ENCODE measurements at regions not wholly inside any gene's neighbourhood (a gene's known extent, or its start where the extent isn't known, plus 50 kb on each side); places are given as distances from the start of the nearest gene placed in this dataset.

DNA sequence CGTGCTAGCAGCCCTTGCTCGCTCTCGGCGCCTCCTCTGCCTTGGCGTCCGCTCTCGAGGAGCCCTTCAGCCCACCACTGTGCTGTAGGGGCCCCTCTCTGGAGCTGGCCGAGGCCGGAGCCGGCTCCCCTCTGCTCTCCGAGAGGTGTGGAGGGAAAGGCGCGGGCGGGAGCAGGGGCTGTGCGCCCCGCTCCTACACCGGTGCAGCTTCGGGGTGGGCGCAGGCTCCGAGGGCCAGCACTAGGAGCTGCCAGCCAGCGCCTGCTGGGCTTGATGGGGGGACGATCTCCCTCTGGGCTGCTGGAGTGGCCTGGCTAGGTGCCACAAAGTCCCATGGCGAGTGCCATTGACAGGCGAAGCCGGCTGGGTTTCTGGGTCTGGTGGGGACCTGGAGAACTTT lies 365.5 kb downstream of the SLITRK1 start:
- ChIA-PET CTCF (no interaction called here), POLR2A (no interaction called here)
- TF ChIP-seq, protein P1, sequence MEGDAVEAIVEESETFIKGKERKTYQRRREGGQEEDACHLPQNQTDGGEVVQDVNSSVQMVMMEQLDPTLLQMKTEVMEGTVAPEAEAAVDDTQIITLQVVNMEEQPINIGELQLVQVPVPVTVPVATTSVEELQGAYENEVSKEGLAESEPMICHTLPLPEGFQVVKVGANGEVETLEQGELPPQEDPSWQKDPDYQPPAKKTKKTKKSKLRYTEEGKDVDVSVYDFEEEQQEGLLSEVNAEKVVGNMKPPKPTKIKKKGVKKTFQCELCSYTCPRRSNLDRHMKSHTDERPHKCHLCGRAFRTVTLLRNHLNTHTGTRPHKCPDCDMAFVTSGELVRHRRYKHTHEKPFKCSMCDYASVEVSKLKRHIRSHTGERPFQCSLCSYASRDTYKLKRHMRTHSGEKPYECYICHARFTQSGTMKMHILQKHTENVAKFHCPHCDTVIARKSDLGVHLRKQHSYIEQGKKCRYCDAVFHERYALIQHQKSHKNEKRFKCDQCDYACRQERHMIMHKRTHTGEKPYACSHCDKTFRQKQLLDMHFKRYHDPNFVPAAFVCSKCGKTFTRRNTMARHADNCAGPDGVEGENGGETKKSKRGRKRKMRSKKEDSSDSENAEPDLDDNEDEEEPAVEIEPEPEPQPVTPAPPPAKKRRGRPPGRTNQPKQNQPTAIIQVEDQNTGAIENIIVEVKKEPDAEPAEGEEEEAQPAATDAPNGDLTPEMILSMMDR (IDR thresholded peaks at IDR 0.05; ENCODE audit: insufficient read depth, low read length, missing control alignments) = no peak
- H3K4me3 ChIP-seq (ENCODE audit: low read depth, low read length) = no peak overlapping the region
- no peak for DNase-seq (ENCODE audit: low read depth, low spot score)

DNA sequence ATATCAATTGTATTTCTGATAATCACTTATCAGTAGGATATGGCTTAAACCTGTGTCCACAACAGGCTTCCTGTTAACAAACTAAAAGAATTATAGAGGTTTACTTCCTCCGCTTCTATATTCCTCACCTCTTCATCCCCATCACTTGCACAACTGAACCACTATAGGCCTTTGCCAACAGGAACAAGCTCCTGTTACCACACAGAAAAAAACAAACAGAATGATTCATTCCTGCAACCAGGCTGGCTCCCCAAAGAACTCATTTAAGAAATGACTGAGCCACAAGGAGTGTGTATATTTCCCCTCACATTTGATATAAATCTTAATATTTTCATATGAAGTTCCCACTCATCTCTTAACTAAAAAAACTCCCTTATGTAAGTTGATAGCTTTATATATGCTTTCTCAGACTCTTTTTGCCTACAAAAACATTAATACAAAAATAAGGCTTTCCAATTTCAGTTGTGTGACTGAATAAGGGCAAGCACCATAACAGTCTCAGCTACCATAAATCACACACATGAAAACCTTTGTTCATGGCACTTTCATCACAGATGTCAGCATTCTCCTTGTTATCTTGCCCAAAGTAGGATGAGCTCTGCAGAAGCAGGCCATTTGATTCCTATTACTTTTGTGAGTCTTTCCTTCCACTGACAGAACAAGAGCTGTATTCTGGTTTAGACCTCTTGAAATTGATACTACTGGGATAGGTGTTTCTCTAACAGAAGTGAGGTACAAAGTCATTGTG lies 366.8 kb downstream of the SLITRK1 start:
- peak; percentile 26 for DNase-seq (ENCODE audit: low read depth, low spot score)
- POLR2A ChIA-PET = no interaction called here
- CTCF ChIA-PET = no interaction called here
- TF ChIP-seq, protein P1 (IDR thresholded peaks at IDR 0.05; ENCODE audit: insufficient read depth, low read length, missing control alignments) = no peak
- H3K4me3 ChIP-seq (ENCODE audit: low read depth, low read length) = no peak overlapping the region

DNA sequence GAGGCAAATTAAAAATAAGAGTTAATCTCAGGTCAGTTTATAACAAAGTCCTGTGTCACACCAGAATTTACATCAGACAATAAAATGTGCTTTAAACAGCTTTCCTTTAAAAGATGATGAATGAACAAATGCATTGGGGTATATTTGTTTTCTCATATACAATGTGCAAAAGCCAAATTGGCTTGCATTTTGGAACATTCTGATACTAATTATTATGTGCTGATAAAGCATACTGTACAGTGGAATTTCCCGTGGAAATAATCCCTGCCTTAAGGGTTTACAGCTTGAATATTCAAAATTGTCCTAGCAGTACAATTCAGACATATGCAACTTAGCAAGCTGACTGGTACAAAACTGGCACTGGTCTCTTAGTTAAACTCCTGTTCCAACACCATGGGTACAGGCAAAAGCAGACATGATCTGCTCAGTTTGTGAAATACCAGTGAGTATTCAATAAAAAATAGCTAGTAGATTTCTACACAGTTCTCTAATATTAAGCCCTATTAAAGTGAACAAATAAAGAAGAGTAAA lies 373.4 kb downstream of the SLITRK1 start:
- CTCF ChIA-PET = no interaction called here
- TF ChIP-seq, protein P1 (IDR thresholded peaks at IDR 0.05; ENCODE audit: insufficient read depth, low read length, missing control alignments) = no peak
- no peak for DNase-seq (ENCODE audit: low read depth, low spot score)
- H3K4me3 ChIP-seq (ENCODE audit: low read depth, low read length) = no peak overlapping the region
- POLR2A ChIA-PET = no interaction called here

DNA sequence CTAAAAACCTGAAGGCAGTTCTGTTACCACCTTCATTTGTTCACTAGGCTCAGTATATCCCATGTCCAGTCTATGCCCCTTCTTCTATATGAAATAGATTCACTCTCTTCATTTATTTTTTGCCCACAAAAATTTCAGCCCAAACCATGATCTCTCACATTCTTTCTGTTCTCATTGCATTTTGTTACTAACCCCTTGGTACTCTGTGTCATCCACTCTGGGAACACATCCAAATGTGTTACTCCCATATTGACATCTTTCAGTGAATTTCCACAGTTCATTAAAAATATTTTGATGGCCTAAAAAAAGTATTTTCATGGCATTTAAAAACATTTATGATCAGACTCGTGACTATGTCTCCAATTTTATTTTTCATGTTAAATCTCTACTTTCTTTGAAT lies 378.9 kb downstream of the SLITRK1 start:
- TF ChIP-seq, protein P1 (IDR thresholded peaks at IDR 0.05; ENCODE audit: insufficient read depth, low read length, missing control alignments) = no peak
- POLR2A ChIA-PET = no interaction called here
- H3K4me3 ChIP-seq (ENCODE audit: low read depth, low read length) = no peak overlapping the region
- CTCF ChIA-PET = no interaction called here
- peak; percentile 14 for DNase-seq (ENCODE audit: low read depth, low spot score)

DNA sequence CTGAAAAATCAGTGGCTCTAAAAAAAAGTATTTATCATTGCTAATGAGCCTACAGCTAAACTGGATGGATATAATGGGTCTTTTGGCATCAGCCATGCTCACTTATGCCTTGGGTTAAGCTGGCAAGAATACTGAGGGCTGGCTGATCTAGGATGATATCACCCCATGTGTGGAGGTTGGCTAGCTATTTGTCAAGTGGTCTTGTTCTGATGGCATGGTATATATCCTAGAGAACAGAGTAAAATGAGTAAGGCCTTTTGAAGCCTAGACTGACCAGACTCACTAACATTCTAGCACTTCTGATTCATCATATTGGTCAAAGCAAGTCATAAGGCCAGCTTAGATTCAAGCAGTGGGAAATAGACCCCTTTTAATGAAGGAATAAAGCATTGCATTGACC lies 383.0 kb downstream of the SLITRK1 start:
- CTCF ChIA-PET = no interaction called here
- POLR2A ChIA-PET = no interaction called here
- no peak for DNase-seq (ENCODE audit: low read depth, low spot score)
- TF ChIP-seq, protein P1 (IDR thresholded peaks at IDR 0.05; ENCODE audit: insufficient read depth, low read length, missing control alignments) = no peak
- no peak overlapping the region for H3K4me3 ChIP-seq (ENCODE audit: low read depth, low read length)

DNA sequence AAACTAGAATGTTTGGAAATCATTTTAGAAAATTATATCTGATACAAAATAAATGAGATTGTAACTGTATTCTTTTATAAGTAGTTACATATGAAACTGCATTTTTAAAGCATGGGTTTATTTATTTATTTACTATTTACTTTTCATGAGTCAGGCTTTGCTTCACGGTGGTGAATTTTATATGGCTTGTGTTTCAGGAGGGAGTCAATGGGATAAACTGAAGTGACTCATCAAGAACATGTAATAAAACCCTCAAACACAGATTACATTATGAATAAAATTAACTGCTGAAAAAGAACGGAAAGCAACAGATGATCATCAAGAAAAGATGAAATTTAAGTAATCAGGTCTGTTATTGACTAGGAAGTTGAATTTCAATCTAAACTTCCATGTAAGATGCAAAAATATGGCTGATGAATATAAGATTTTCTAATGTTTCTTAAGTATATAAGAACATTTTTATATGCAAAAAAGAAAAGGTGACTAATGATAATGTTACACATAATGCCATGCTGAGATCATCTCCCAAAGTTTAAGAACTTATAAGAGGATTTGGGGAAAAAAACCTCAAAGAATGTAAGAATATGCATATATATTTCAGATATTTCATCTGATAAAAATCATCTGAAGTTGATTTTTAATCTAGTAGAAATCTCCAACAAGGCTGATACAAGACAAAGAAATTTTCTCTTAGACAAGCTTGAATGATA lies 383.6 kb downstream of the SLITRK1 start:
- ChIA-PET CTCF (no interaction called here), POLR2A (no interaction called here)
- peak; percentile 23 for DNase-seq (ENCODE audit: low read depth, low spot score)
- TF ChIP-seq, protein P1 (IDR thresholded peaks at IDR 0.05; ENCODE audit: insufficient read depth, low read length, missing control alignments) = no peak
- H3K4me3 ChIP-seq (ENCODE audit: low read depth, low read length) = no peak overlapping the region
